Spinal cord (tissue), 9 donors: ENCODE measurements at regions not wholly inside any gene's neighbourhood (a gene's known extent, or its start where the extent isn't known, plus 50 kb on each side); places are given as distances from the start of the nearest gene placed in this dataset.

ENCODE experiments used
- DNase-seq, 6 donors: peaks; one replicate each; pipeline versions ENCODE4 v3.0.0 to v3.0.0-alpha.2; 2013 to 2015; ENCODE audit warnings: low spot score in 6 of 6, low read depth in 4 of 6
- H3K27ac ChIP-seq: one replicate; pipeline ENCODE4 v1.5.1; 2013; ENCODE audit warnings: low read depth, low read length, control low read depth
- H3K27me3 ChIP-seq: one replicate; pipeline ENCODE4 v1.6.1; 2013; ENCODE audit warnings: low read length; ENCODE audit not compliant: control insufficient read depth, insufficient read depth
- H3K36me3 ChIP-seq: one replicate; pipeline ENCODE4 v1.6.1; 2013; ENCODE audit warnings: low read length; ENCODE audit not compliant: control insufficient read depth, insufficient read depth
- H3K4me1 ChIP-seq: one replicate; pipeline ENCODE4 v1.6.1; 2013; ENCODE audit warnings: low read length; ENCODE audit not compliant: control insufficient read depth, insufficient read depth
- H3K4me3 ChIP-seq: one replicate; pipeline ENCODE4 v1.5.1; 2013; ENCODE audit warnings: low read depth, low read length, control low read depth
- H3K9me3 ChIP-seq: one replicate; pipeline ENCODE4 v1.6.1; 2013; ENCODE audit warnings: low read length; ENCODE audit not compliant: control insufficient read depth, insufficient read depth
- whole genome bisulfite sequencing: methylation state at CpG from one replicate; pipeline ENCODE4 v1.1.5; 2013; ENCODE audit warnings: missing lambda C conversion rate; ENCODE audit not compliant: insufficient coverage; 5-methylcytosine and 5-hydroxymethylcytosine counted together
- donor health status: healthy.

DNA sequence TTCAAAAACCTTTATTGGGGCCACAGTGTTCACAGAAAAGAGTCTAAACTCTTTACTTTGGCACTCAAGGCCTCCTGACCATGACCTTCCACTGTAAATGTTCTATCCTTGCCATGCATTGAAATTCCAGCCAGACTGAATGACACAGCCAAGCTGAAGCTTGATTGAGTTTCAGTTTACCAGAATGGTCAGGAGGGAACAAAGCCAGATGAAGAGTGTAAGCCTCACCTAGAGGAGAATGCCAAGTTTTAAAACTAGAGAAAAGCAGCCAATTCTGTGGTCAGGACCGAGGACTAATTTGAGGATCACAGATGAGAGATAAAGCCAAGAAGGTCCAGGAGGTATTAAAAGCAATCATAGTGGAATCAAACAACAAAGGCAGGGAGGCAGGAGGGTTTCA lies 215.3 kb downstream of the KCNA4 start:
- 38% methylated on average over 1 of the region's 1 CpG for WGBS
- no peaks in the 10 kb centered on the region for H3K27me3 ChIP-seq
- no peak overlapping the region for H3K27ac ChIP-seq
- no peaks in the 10 kb centered on the region for H3K36me3 ChIP-seq
- H3K4me3 ChIP-seq: no peak overlapping the region
- H3K4me1 ChIP-seq: no peaks in the 10 kb centered on the region
- peak in 2 of 6 donors; percentile 24 to 30 for DNase-seq
- no peaks in the 10 kb centered on the region for H3K9me3 ChIP-seq

DNA sequence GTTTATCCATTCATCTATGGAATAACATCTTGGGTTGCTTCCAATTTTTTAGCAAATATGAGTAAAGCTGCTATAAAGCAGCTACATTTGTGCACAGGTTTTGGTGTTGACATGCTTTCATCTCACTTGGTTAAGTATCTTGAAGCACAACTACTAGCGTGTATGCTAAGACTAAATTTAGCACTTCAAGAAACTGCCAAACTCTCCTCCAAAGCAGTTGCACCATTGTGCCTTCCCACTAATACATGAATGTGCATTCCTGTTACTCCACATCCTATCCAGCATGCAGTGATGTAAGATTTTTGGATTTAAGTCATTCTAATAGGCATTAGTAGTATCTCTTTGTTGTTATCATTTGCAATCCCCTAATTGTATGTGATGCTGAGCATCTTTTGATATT lies 230.7 kb downstream of the KCNA4 start:
- Histone ChIP-seq H3K27ac (no peak overlapping the region), H3K9me3 (no peaks in the 10 kb centered on the region), H3K4me1 (no peaks in the 10 kb centered on the region), H3K27me3 (no peaks in the 10 kb centered on the region), H3K4me3 (no peak overlapping the region), H3K36me3 (no peaks in the 10 kb centered on the region)
- WGBS: 100% methylated on average over 1 of the region's 1 CpG
- DNase-seq: no peak

DNA sequence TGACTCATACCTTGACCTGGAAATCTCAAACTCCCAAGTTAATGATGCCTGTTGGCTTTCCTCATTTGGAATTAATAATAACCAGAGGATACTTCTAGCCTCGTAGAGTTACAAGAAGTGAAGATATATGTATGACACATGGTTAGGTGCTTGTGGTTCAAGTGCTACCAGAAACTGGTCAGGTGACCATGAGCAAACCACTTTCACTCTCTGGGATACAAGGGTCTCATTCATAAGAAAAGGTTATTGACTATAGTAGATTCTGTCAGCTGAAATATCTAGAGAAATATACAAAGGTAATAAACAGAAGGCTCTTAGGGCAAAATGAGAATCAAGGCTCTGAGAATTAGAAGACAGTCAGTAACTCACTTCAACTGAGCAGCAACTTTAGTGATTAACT lies 233.3 kb downstream of the KCNA4 start:
- no peaks in the 10 kb centered on the region for H3K4me1 ChIP-seq
- DNase-seq: no peak
- H3K27ac ChIP-seq: no peak overlapping the region
- H3K27me3 ChIP-seq: no peaks in the 10 kb centered on the region
- H3K9me3 ChIP-seq: no peaks in the 10 kb centered on the region
- no peak overlapping the region for H3K4me3 ChIP-seq
- no peaks in the 10 kb centered on the region for H3K36me3 ChIP-seq
- no CpG with 5 or more reads among the region's 1 CpG for WGBS

GRCh38 chr11:29782447-29782846 lies 234.4 kb downstream of the KCNA4 start:
- H3K4me1 ChIP-seq: no peaks in the 10 kb centered on the region
- H3K4me3 ChIP-seq: no peak overlapping the region
- no peaks in the 10 kb centered on the region for H3K36me3 ChIP-seq
- H3K27me3 ChIP-seq: no peaks in the 10 kb centered on the region
- no peak overlapping the region for H3K27ac ChIP-seq
- H3K9me3 ChIP-seq: no peaks in the 10 kb centered on the region
- WGBS: no CpG with 5 or more reads among the region's 1 CpG
- no peak for DNase-seq

DNA sequence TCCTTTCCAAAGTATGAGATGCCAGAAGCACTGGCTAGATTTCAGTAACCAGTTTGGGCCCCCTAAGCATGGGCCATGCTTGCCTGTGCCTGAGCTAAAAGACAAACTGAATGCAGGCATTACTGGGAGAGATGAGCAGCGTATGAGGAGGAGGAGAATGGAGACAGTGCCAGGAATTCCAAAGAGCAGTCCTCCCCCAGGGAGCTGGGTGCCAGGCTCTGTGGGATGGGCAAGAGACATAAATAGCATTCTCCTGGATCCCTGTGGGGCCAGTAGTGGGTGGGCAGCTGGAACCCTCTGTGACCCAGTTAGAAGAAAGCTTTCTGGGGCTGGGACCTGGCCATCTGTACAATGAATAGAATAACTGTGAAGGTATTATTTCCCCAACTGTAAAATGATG lies 235.6 kb downstream of the KCNA4 start:
- H3K4me1 ChIP-seq: no peaks in the 10 kb centered on the region
- no peak overlapping the region for H3K27ac ChIP-seq
- no peaks in the 10 kb centered on the region for H3K27me3 ChIP-seq
- no peaks in the 10 kb centered on the region for H3K9me3 ChIP-seq
- DNase-seq: no peak
- WGBS: 57% methylated on average over 1 of the region's 1 CpG
- no peak overlapping the region for H3K4me3 ChIP-seq
- H3K36me3 ChIP-seq: no peaks in the 10 kb centered on the region

DNA sequence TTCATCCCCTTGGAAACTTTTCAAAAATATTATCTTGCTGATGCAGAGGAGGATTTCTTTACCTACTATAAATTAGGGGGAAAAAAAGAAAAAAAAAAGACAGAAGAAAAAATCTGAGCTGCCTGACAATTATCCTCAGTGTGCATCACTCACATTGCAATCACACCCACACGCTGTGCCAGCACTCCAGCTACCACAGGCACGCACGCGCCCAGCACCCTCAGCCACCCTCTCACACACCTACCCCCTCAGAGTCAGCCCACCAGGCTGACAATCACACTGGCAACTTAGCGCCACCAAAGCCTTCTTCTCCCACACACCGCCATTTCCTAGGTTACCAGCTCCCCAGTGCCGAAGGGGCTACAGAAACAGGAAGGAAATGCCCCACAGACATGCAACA lies 236.1 kb downstream of the KCNA4 start:
- 64% methylated on average over 7 of the region's 7 CpGs for WGBS
- H3K4me1 ChIP-seq: no peaks in the 10 kb centered on the region
- H3K27me3 ChIP-seq: no peaks in the 10 kb centered on the region
- no peaks in the 10 kb centered on the region for H3K36me3 ChIP-seq
- H3K4me3 ChIP-seq: no peak overlapping the region
- H3K9me3 ChIP-seq: no peaks in the 10 kb centered on the region
- no peak overlapping the region for H3K27ac ChIP-seq
- DNase-seq: no peak

DNA sequence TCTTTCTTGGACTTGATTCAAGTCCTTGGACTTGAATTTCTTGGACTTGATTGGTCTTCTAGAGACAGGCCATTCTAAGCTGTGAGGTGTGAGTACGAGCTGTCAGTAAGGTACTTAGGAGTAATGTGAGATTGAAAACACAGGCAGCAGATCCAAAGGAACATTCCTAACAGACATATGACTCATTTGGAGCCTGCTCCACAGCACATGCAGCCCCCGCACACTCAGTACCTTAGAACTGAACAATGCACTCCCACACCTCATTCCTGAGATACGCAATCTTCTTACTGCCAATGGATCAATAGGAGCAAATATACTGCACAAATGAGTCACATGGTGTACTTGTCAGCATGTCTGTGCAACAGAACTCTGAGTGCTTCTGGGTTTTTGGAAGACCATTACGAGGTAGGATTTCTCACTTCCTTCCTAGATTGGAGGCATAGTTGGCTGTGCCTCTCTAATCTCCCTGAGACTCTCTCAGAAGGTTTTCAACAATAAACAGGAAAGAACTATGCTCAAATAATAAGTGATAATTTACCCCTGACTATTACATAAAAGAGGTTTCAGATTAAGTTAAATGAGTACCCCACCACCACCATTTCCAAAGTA lies 243.1 kb downstream of the KCNA4 start:
- WGBS: 100% methylated on average over 1 of the region's 4 CpGs
- no peak overlapping the region for H3K27ac ChIP-seq
- H3K27me3 ChIP-seq: no peaks in the 10 kb centered on the region
- no peak overlapping the region for H3K4me3 ChIP-seq
- no peaks in the 10 kb centered on the region for H3K4me1 ChIP-seq
- no peaks in the 10 kb centered on the region for H3K9me3 ChIP-seq
- H3K36me3 ChIP-seq: no peaks in the 10 kb centered on the region
- no peak for DNase-seq

GRCh38 chr11:29756871-29757270 lies 260.0 kb downstream of the KCNA4 start:
- Histone ChIP-seq H3K4me1 (no peaks in the 10 kb centered on the region), H3K4me3 (no peak overlapping the region), H3K36me3 (no peaks in the 10 kb centered on the region), H3K27me3 (no peaks in the 10 kb centered on the region), H3K9me3 (peaks cover 1% of the 10 kb centered on the region), H3K27ac (no peak overlapping the region)
- DNase-seq: peak in 1 of 6 donors; percentile 53
- WGBS: no CpG with 5 or more reads among the region's 1 CpG

DNA sequence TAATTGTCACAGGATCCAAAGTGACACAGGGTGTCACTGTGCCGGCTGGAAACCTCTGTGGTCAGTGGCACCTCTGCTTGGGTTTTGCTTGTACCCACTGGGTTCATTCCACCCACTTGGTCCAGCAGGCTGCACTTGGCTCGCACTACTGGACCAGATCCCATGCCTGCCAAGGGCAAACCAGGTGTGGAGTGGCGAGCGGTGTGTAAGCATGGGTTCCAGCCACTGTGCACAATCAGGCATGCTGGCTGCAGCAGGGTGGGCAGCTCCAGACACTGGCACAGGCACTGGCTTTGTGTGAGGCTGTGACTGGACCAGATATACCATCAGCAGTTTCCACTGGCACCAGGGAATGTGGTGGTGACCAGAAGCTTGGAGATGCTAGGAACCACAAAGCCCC lies 261.4 kb downstream of the KCNA4 start:
- Histone ChIP-seq H3K4me3 (no peak overlapping the region), H3K4me1 (no peaks in the 10 kb centered on the region), H3K27me3 (no peaks in the 10 kb centered on the region), H3K36me3 (no peaks in the 10 kb centered on the region), H3K9me3 (peaks cover 1% of the 10 kb centered on the region), H3K27ac (no peak overlapping the region)
- DNase-seq: no peak
- WGBS: 92% methylated on average over 4 of the region's 4 CpGs

GRCh38 chr11:29751618-29752017 lies 265.2 kb downstream of the KCNA4 start:
- WGBS: no CpG with 5 or more reads among the region's 1 CpG
- no peaks in the 10 kb centered on the region for H3K27me3 ChIP-seq
- H3K4me1 ChIP-seq: no peaks in the 10 kb centered on the region
- no peak overlapping the region for H3K27ac ChIP-seq
- no peaks in the 10 kb centered on the region for H3K36me3 ChIP-seq
- H3K9me3 ChIP-seq: peaks cover 1% of the 10 kb centered on the region
- no peak overlapping the region for H3K4me3 ChIP-seq
- DNase-seq: no peak
